ENCODE measurements at regions not wholly inside any gene's neighbourhood (a gene's known extent, or its start where the extent isn't known, plus 50 kb on each side); places are given as distances from the start of the nearest gene placed in this dataset.

DNA sequence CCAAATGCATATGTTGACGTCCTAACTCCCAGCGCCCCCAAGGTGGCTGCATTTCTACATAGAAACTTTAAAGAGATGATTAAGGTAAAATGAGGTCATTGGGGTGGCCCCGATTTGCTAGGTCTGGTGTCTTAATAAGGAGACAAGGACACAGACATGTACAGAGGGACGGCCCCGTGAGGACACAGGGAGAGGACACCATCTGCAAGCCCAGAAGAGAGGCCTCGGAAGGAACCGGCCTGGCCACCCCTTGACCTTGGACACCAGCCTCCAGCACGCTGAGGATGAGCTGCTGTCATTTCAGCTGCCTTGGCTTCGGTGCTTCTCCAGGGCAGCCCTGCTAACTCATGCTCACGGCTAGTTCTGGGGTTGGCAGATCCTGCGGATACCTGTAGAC lies 73.2 kb downstream of the MRPL36 start:
- no peak overlapping the region for H2AFZ ChIP-seq (ENCODE audit: low read depth, low read length, poor library complexity, severe bottlenecking)
- H3K4me2 ChIP-seq (ENCODE audit: low read length) = no peak overlapping the region
- no peaks in the 10 kb centered on the region for H3K9me3 ChIP-seq (ENCODE audit: control insufficient read depth in 1 of 2, insufficient read depth in 1 of 2, low read depth in 1 of 2, low read length in 2 of 2)
- H4K20me1 ChIP-seq (ENCODE audit: insufficient read depth) = no peaks in the 10 kb centered on the region
- H3K4me1 ChIP-seq (ENCODE audit: control insufficient read depth in 1 of 2, insufficient read depth in 2 of 2, low read length in 2 of 2) = no peaks in the 10 kb centered on the region
- ATAC-seq = no peak
- ChIA-PET CTCF (no interaction called here), POLR2A (no interaction called here), RAD21 (ENCODE audit: low non-redundant PET in 1 of 2, low total read pairs in 2 of 2, uncharacterized antibody in 2 of 2, unreplicated experiment in 2 of 2) (no interaction called here)
- BruUV-seq (replicated peaks) = no TSS peak
- H3K9me2 ChIP-seq (ENCODE audit: insufficient read depth) = no peaks in the 10 kb centered on the region
- no peaks in the 10 kb centered on the region for H3K36me3 ChIP-seq (ENCODE audit: control insufficient read depth in 1 of 2, insufficient read depth in 2 of 2, low read length in 2 of 2)
- H3K79me2 ChIP-seq (ENCODE audit: insufficient read depth, low read length) = no peaks in the 10 kb centered on the region
- DNase-seq (ENCODE audit: low read depth, low spot score) = no peak
- H3K27ac ChIP-seq (ENCODE audit: low read depth, low read length) = no peak overlapping the region
- H3K27me3 ChIP-seq (ENCODE audit: insufficient read depth, low read length) = 0 out of 2 replicates have a peak, but pooled peaks cover 4% of the 10 kb centered on the region
- no peak overlapping the region for H3K4me3 ChIP-seq (replicated peaks in 1 of 2; ENCODE audit: low read depth in 1 of 2, low read length in 2 of 2)
- TF ChIP-seq EGR1 (IDR thresholded peaks at IDR 0.05; ENCODE audit: low read depth) = no peak
- no peak for TF ChIP-seq ZFX (IDR thresholded peaks at IDR 0.05)
- no peak for TF ChIP-seq POLR2AphosphoS5 (IDR thresholded peaks at IDR 0.05; ENCODE audit: low read depth, low read length)
- no peak for TF ChIP-seq TCF7L2 (IDR thresholded peaks at IDR 0.05; ENCODE audit: borderline replicate concordance, extremely low read depth, insufficient read depth, insufficient read length)
- TF ChIP-seq, protein P1, sequence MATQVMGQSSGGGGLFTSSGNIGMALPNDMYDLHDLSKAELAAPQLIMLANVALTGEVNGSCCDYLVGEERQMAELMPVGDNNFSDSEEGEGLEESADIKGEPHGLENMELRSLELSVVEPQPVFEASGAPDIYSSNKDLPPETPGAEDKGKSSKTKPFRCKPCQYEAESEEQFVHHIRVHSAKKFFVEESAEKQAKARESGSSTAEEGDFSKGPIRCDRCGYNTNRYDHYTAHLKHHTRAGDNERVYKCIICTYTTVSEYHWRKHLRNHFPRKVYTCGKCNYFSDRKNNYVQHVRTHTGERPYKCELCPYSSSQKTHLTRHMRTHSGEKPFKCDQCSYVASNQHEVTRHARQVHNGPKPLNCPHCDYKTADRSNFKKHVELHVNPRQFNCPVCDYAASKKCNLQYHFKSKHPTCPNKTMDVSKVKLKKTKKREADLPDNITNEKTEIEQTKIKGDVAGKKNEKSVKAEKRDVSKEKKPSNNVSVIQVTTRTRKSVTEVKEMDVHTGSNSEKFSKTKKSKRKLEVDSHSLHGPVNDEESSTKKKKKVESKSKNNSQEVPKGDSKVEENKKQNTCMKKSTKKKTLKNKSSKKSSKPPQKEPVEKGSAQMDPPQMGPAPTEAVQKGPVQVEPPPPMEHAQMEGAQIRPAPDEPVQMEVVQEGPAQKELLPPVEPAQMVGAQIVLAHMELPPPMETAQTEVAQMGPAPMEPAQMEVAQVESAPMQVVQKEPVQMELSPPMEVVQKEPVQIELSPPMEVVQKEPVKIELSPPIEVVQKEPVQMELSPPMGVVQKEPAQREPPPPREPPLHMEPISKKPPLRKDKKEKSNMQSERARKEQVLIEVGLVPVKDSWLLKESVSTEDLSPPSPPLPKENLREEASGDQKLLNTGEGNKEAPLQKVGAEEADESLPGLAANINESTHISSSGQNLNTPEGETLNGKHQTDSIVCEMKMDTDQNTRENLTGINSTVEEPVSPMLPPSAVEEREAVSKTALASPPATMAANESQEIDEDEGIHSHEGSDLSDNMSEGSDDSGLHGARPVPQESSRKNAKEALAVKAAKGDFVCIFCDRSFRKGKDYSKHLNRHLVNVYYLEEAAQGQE (IDR thresholded peaks at IDR 0.05; ENCODE audit: low read depth) = no peak
- no peak for TF ChIP-seq SP1 (IDR thresholded peaks at IDR 0.05; ENCODE audit: low read depth)
- TF ChIP-seq CBX3 (IDR thresholded peaks at IDR 0.05; ENCODE audit: low read depth) = no peak
- TF ChIP-seq, protein P2, sequence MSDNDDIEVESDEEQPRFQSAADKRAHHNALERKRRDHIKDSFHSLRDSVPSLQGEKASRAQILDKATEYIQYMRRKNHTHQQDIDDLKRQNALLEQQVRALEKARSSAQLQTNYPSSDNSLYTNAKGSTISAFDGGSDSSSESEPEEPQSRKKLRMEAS (IDR thresholded peaks at IDR 0.05) = no peak
- TF ChIP-seq SIN3A (IDR thresholded peaks at IDR 0.05; ENCODE audit: low read depth) = no peak
- no peak for TF ChIP-seq FOSL1 (IDR thresholded peaks at IDR 0.05; ENCODE audit: low read depth)
- TF ChIP-seq EZH2 (IDR thresholded peaks at IDR 0.05) = no peak
- TF ChIP-seq, protein P3, sequence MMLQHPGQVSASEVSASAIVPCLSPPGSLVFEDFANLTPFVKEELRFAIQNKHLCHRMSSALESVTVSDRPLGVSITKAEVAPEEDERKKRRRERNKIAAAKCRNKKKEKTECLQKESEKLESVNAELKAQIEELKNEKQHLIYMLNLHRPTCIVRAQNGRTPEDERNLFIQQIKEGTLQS (IDR thresholded peaks at IDR 0.05) = no peak
- TF ChIP-seq ZNF274 (IDR thresholded peaks at IDR 0.05; ENCODE audit: low read depth, low read length) = no peak
- H3K9ac ChIP-seq (ENCODE audit: low read length) = no peak overlapping the region
- intact Hi-C loops (cut with micrococcal nuclease) = no loop called here
